ENCODE measurements at regions not wholly inside any gene's neighbourhood (a gene's known extent, or its start where the extent isn't known, plus 50 kb on each side); places are given as distances from the start of the nearest gene placed in this dataset.
"Not testable (repeated sequence)": the region's sequence is repeated elsewhere in the genome, so short reads cannot be mapped to it uniquely, and the experiment has no call there.

GRCh38 chr4:3639613-3640586, 107.7 kb upstream of the LRPAP1 start:
- H3K27ac ChIP-seq: no peak overlapping the region

GRCh38 chr4:3638080-3638795, 106.0 kb upstream of the LRPAP1 start:
- TF ChIP-seq CTCF (conservative IDR thresholded peaks at IDR 0.05) (no peak), ZFX (IDR thresholded peaks at IDR 0.05) (no peak)
- no peak overlapping the region for H3K27ac ChIP-seq

More at GRCh38 chr4:3639613-3640586, 107.7 kb upstream of the LRPAP1 start:
- TF ChIP-seq CTCF (conservative IDR thresholded peaks at IDR 0.05) (no peak), ZFX (IDR thresholded peaks at IDR 0.05) (no peak)

GRCh38 chr4:3637326-3638016, 105.2 kb upstream of the LRPAP1 start:
- no peak overlapping the region for H3K27ac ChIP-seq
- TF ChIP-seq ZFX (IDR thresholded peaks at IDR 0.05) (no peak), CTCF (conservative IDR thresholded peaks at IDR 0.05) (no peak)

GRCh38 chr4:3636646-3637320, 104.6 kb upstream of the LRPAP1 start:
- H3K27ac ChIP-seq: no peak overlapping the region
- TF ChIP-seq ZFX (IDR thresholded peaks at IDR 0.05): no peak
- TF ChIP-seq CTCF (conservative IDR thresholded peaks at IDR 0.05): no peak

- not testable (repeated sequence) for H3K27ac ChIP-seq
Observed at GRCh38 chr4:3636020-3636419, 103.8 kb upstream of the LRPAP1 start.

GRCh38 chr4:3634894-3635820, 102.9 kb upstream of the LRPAP1 start:
- H3K27ac ChIP-seq: no peak overlapping the region
- TF ChIP-seq CTCF (conservative IDR thresholded peaks at IDR 0.05): no peak
- no peak for TF ChIP-seq ZFX (IDR thresholded peaks at IDR 0.05)

Measured in C4-2B (cell line).